HT1080 (cell line): ENCODE measurements at regions not wholly inside any gene's neighbourhood (a gene's known extent, or its start where the extent isn't known, plus 50 kb on each side); places are given as distances from the start of the nearest gene placed in this dataset.
"Not testable (repeated sequence)": the region's sequence is repeated elsewhere in the genome, so short reads cannot be mapped to it uniquely, and the experiment has no call there.

Experiments used
- DNase-seq: peaks from one replicate; pipeline ENCODE4 v3.0.0-alpha.2; 2015; ENCODE audit warnings: low read depth

- DNase-seq = no peak
Measured at GRCh38 chr4:156328882-156329281, 375.2 kb upstream of the CTSO start.

GRCh38 chr4:156326246-156326645 is 372.6 kb upstream of the CTSO start:
- no peak for DNase-seq

- peak; percentile 93 for DNase-seq
Measured at GRCh38 chr4:156322592-156322991, 368.9 kb upstream of the CTSO start.

- DNase-seq = peak; percentile 88
Measured at GRCh38 chr4:156321203-156321602, 367.5 kb upstream of the CTSO start.

- DNase-seq = no peak
Measured at GRCh38 chr4:156313497-156313896, 359.8 kb upstream of the CTSO start.

GRCh38 chr4:156312261-156312847 is 358.7 kb upstream of the CTSO start:
- peak; percentile 40 for DNase-seq

GRCh38 chr4:156309031-156309430 is 355.4 kb upstream of the CTSO start:
- DNase-seq = no peak

GRCh38 chr4:156303708-156304107 is 350.0 kb upstream of the CTSO start:
- DNase-seq = no peak

GRCh38 chr4:156298230-156298629 is 344.6 kb upstream of the CTSO start:
- DNase-seq = peak; percentile 72

- DNase-seq = no peak
Measured at GRCh38 chr4:156295676-156296195, 342.1 kb upstream of the CTSO start.

- DNase-seq = peak; percentile 84
Measured at GRCh38 chr4:156294577-156294976, 340.9 kb upstream of the CTSO start.

- peak; percentile 73 for DNase-seq
Measured at GRCh38 chr4:156293657-156294297, 340.1 kb upstream of the CTSO start.

GRCh38 chr4:156291317-156291716 is 337.7 kb upstream of the CTSO start:
- DNase-seq = peak; percentile 45

GRCh38 chr4:156290811-156291210 is 337.1 kb upstream of the CTSO start:
- no peak for DNase-seq

- DNase-seq = not testable (repeated sequence)
Measured at GRCh38 chr4:156290026-156290425, 336.4 kb upstream of the CTSO start.

GRCh38 chr4:156280686-156281085 is 327.0 kb upstream of the CTSO start:
- DNase-seq = no peak

GRCh38 chr4:156265407-156265806 is 311.7 kb upstream of the CTSO start:
- no peak for DNase-seq

- DNase-seq = no peak
Measured at GRCh38 chr4:156261230-156261629, 307.6 kb upstream of the CTSO start.

- DNase-seq = no peak
Measured at GRCh38 chr4:156255230-156256007, 301.8 kb upstream of the CTSO start.

- DNase-seq = no peak
Measured at GRCh38 chr4:156252358-156252921, 298.8 kb upstream of the CTSO start.

- DNase-seq = no peak
Measured at GRCh38 chr4:156251373-156252065, 297.9 kb upstream of the CTSO start.
